Stomach (tissue), 8 donors: ENCODE measurements at regions not wholly inside any gene's neighbourhood (a gene's known extent, or its start where the extent isn't known, plus 50 kb on each side); places are given as distances from the start of the nearest gene placed in this dataset.

ENCODE experiments used
- DNase-seq, 2 donors: peaks; one replicate each; pipeline versions ENCODE4 v3.0.0 to v3.0.0-alpha.2; 2013 to 2019
- H3K27ac ChIP-seq, 5 donors: fragments of 200-600 bp in 4 of 5; sonication (generic) in 4 of 5; one replicate each; pipeline ENCODE4 v1.5.1; 2013 to 2019; ENCODE audit warnings: mild to moderate bottlenecking in 1 of 5, moderate library complexity in 1 of 5
- H3K27me3 ChIP-seq, 3 donors: fragments of 200-600 bp; sonication (generic); one replicate each; pipeline ENCODE4 v1.5.1; 2017 to 2019; ENCODE audit warnings: mixed run types in 1 of 3
- H3K36me3 ChIP-seq, 4 donors: fragments of 200-600 bp; sonication (generic); 1 replicate in 3 of 4; 2 replicates in 1 of 4; pipeline ENCODE4 v1.5.1; 2016 to 2019
- H3K4me1 ChIP-seq, 4 donors: fragments of 200-600 bp; sonication (generic); one replicate each; pipeline ENCODE4 v1.5.1; 2016 to 2019
- H3K4me3 ChIP-seq, 4 donors: fragments of 200-600 bp; sonication (generic) in 3 of 4; one replicate each; pipeline ENCODE4 v1.5.1; 2016 to 2019; ENCODE audit warnings: mild to moderate bottlenecking in 1 of 4
- H3K9me3 ChIP-seq, 4 donors: fragments of 200-600 bp; sonication (generic); one replicate each; pipeline ENCODE4 v1.5.1; 2016 to 2019
- EP300 ChIP-seq: sonication (generic); formaldehyde crosslinking; IDR thresholded peaks from one replicate; pipeline ENCODE4 v1.6.1; 2017; ENCODE audit warnings: antibody characterized with exemption
- POLR2A ChIP-seq, 4 donors: fragments of 450-650 bp; IDR thresholded peaks; one replicate each; pipeline ENCODE4 v1.6.1; 2016; ENCODE audit warnings: antibody characterized with exemption in 4 of 4, control low read depth in 2 of 4, mild to moderate bottlenecking in 1 of 4, moderate library complexity in 1 of 4
- POLR2AphosphoS5 ChIP-seq, 3 donors: sonication (generic); formaldehyde crosslinking; IDR thresholded peaks; one replicate each; pipeline ENCODE4 v1.6.1; 2016; ENCODE audit warnings: antibody characterized with exemption in 3 of 3
- WGBS, 5 donors: extraction: QIAGEN DNeasy Blood & Tissue Kit in 3 of 5; methylation state at CpG; one replicate each; pipeline versions ENCODE4 v1.1.5 to v1.1.7; 2013 to 2018; 5-methylcytosine and 5-hydroxymethylcytosine counted together
- intact Hi-C: fragments of 100-400 bp; cut with DNase I; formaldehyde crosslinking; loops from one replicate; pipeline ENCODE4 v1.15.1; 2023; ENCODE audit warnings: low total_unique reads
- TF ChIP-seq, protein P1 (sequence below), 7 experiments: fragments of 450-650 bp in 4 of 7; fragments of 200-600 bp in 3 of 7; sonication (generic) in 3 of 7; IDR thresholded peaks; one replicate each; pipeline ENCODE4 v1.5.1; 2016 to 2019; ENCODE audit warnings: antibody characterized with exemption in 7 of 7, control low read depth in 2 of 7, mild to moderate bottlenecking in 1 of 7
- donor health status: healthy with polysubstance abuse.
- donor health status: Bipolar disorder and iron deficiency.
- donor health status: healthy.

DNA sequence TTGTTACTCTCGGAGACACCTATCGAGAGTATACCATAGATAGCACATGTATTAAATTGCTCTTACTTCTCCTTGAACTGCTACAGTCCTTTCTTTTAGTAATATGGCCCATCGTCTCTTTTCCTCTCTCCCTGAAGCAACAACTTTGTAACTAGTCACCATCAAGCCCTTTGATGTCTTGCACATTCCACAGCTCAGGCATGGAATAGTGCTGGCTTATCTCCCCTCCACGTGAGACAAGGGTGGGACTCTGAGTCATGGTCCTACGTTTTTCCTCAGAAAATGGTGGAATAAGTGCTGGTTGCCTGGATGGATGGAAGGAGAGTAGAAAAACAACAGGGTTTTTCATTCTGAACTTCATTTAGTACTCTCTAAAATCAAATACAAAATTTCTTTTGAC lies 163.3 kb upstream of the MBNL1 start:
- Histone ChIP-seq H3K27ac (no peak overlapping the region), H3K36me3 (no peaks in the 10 kb centered on the region), H3K4me3 (no peak overlapping the region), H3K4me1 (peaks cover 0 to 1% (median 0%) of the 10 kb centered on the region in 4 donors), H3K9me3 (no peaks in the 10 kb centered on the region), H3K27me3 (no peaks in the 10 kb centered on the region)
- DNase-seq = no peak
- TF ChIP-seq POLR2A (IDR thresholded peaks at IDR 0.05) (no peak), EP300 (no peak), POLR2AphosphoS5 (IDR thresholded peaks at IDR 0.05) (no peak)
- TF ChIP-seq, protein P1, sequence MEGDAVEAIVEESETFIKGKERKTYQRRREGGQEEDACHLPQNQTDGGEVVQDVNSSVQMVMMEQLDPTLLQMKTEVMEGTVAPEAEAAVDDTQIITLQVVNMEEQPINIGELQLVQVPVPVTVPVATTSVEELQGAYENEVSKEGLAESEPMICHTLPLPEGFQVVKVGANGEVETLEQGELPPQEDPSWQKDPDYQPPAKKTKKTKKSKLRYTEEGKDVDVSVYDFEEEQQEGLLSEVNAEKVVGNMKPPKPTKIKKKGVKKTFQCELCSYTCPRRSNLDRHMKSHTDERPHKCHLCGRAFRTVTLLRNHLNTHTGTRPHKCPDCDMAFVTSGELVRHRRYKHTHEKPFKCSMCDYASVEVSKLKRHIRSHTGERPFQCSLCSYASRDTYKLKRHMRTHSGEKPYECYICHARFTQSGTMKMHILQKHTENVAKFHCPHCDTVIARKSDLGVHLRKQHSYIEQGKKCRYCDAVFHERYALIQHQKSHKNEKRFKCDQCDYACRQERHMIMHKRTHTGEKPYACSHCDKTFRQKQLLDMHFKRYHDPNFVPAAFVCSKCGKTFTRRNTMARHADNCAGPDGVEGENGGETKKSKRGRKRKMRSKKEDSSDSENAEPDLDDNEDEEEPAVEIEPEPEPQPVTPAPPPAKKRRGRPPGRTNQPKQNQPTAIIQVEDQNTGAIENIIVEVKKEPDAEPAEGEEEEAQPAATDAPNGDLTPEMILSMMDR (IDR thresholded peaks at IDR 0.05) = no peak
- intact Hi-C loops = no loop called here
- WGBS, 5 donors = 74 to 82% (median 78%) methylated on average over 5 of the region's 5 CpGs

DNA sequence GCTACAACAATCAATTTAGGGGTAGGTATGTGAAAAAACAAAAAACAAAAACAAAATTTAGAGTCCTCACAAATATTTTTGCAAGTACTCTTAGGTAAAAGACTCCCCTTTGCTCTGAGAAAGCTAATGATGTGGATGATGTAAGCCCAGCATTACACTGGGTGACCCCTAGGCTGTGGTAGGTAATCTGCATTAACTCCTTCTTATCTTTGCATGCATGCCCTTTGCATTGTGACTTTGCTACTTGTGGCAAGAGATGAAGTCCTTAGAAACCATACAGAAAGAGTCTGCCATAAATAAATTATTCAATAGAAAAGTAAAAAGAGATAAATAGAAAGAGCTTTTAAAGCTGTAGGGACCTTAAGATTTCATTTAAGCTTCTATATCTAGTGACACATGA lies 159.7 kb upstream of the MBNL1 start:
- TF ChIP-seq EP300 (no peak), POLR2AphosphoS5 (IDR thresholded peaks at IDR 0.05) (no peak), POLR2A (IDR thresholded peaks at IDR 0.05) (no peak)
- TF ChIP-seq, protein P1 (IDR thresholded peaks at IDR 0.05) = no peak
- Histone ChIP-seq H3K27ac (no peak overlapping the region), H3K4me1 (no peaks in the 10 kb centered on the region), H3K4me3 (no peak overlapping the region), H3K27me3 (no peaks in the 10 kb centered on the region), H3K36me3 (no peaks in the 10 kb centered on the region), H3K9me3 (no peaks in the 10 kb centered on the region)
- intact Hi-C loops = no loop called here
- DNase-seq = no peak

DNA sequence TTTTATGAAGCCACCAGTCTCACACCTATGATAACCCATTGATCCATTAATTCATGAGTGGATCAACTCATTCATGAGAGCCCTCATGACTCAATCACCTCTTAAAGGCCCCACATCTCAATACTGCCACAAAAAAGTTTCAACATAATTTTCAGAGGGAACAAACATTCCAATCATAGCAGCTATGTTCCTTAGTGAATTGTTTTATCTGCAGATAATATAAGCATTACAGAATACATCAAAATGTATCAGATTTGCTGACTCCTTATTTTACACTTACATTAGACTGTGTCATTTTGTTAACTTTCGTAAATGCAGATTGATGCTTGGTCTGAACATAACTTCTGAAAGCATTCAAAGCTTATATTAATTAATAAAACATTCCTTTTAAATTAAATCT lies 155.3 kb upstream of the MBNL1 start:
- TF ChIP-seq POLR2A (IDR thresholded peaks at IDR 0.05) (no peak), POLR2AphosphoS5 (IDR thresholded peaks at IDR 0.05) (no peak), EP300 (no peak)
- TF ChIP-seq, protein P1 (IDR thresholded peaks at IDR 0.05) = no peak
- WGBS, 5 donors = 85 to 100% (median 91%) methylated on average over 1 of the region's 1 CpG
- H3K27me3 ChIP-seq = no peaks in the 10 kb centered on the region

DNA sequence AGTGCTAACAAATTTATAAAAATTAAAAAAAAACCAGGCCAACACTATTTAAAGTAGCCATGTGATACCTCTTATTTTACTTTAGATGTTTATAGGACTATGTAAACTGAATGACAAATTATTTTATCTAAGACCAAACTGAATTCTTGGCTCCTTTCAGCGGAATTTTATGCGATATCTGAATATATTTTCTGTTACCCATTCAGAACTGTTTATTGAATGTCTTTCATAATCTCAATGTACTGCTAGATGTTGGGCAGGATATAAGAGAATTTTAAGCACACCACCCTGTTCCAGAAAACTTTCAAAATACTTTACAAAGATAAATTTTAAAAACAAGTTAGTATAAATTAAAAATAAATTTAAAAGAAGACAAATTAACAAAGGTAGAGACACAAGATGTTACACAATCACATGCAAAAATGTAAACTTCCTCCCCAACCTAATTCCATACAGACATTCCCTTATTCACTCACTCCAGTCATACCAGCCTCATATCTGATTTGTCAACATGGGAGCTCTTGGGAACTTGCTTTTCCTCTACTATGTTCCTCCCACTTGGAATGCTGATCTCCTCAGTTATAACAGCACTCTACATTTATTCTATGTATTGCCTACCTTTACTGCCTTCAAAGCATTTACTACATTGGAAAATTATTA lies 154.6 kb upstream of the MBNL1 start:
- intact Hi-C loops = no loop called here
- Histone ChIP-seq H3K9me3 (no peaks in the 10 kb centered on the region), H3K36me3 (no peaks in the 10 kb centered on the region), H3K27ac (no peak overlapping the region), H3K27me3 (no peaks in the 10 kb centered on the region), H3K4me3 (no peak overlapping the region), H3K4me1 (no peaks in the 10 kb centered on the region)
- DNase-seq = no peak
- TF ChIP-seq, protein P1 (IDR thresholded peaks at IDR 0.05) = no peak
- TF ChIP-seq EP300 (no peak), POLR2AphosphoS5 (IDR thresholded peaks at IDR 0.05) (no peak)
- 25 to 54% (median 31%) methylated on average over 2 of the region's 2 CpGs for WGBS, 5 donors

More for the DNA sequence above, 155.3 kb upstream of the MBNL1 start:
- no peak for DNase-seq
- Histone ChIP-seq H3K9me3 (no peaks in the 10 kb centered on the region), H3K4me3 (no peak overlapping the region), H3K4me1 (no peaks in the 10 kb centered on the region), H3K27ac (no peak overlapping the region), H3K36me3 (no peaks in the 10 kb centered on the region)
- intact Hi-C loops = no loop called here
